ENCODE measurements at regions not wholly inside any gene's neighbourhood (a gene's known extent, or its start where the extent isn't known, plus 50 kb on each side); places are given as distances from the start of the nearest gene placed in this dataset.
"Not testable (repeated sequence)": the region's sequence is repeated elsewhere in the genome, so short reads cannot be mapped to it uniquely, and the experiment has no call there.

GRCh38 chr5:118121258-118121657, 867.1 kb downstream of the DTWD2 start:
- TF ChIP-seq CTCF (IDR thresholded peaks at IDR 0.05; ENCODE audit: insufficient read depth, low read depth, low read length): no peak
- no peak overlapping the region for H3K4me3 ChIP-seq (ENCODE audit: low read depth, low read length)
- no peak for DNase-seq (ENCODE audit: low read depth)

GRCh38 chr5:118115791-118116190, 872.6 kb downstream of the DTWD2 start:
- no peak for TF ChIP-seq CTCF (IDR thresholded peaks at IDR 0.05; ENCODE audit: insufficient read depth, low read depth, low read length)
- peak; percentile 25 for DNase-seq (ENCODE audit: low read depth)
- H3K4me3 ChIP-seq (ENCODE audit: low read depth, low read length): no peak overlapping the region

- DNase-seq (ENCODE audit: low read depth): no peak
- no peak overlapping the region for H3K4me3 ChIP-seq (ENCODE audit: low read depth, low read length)
- no peak for TF ChIP-seq CTCF (IDR thresholded peaks at IDR 0.05; ENCODE audit: insufficient read depth, low read depth, low read length)
Observed at GRCh38 chr5:118111956-118112355, 876.4 kb downstream of the DTWD2 start.

GRCh38 chr5:118107246-118107645, 881.1 kb downstream of the DTWD2 start:
- not testable (repeated sequence) for DNase-seq (ENCODE audit: low read depth); H3K4me3 ChIP-seq (ENCODE audit: low read depth, low read length)

GRCh38 chr5:118098716-118099115, 889.6 kb downstream of the DTWD2 start:
- TF ChIP-seq CTCF (IDR thresholded peaks at IDR 0.05; ENCODE audit: insufficient read depth, low read depth, low read length): no peak

GRCh38 chr5:118095115-118095514, 893.2 kb downstream of the DTWD2 start:
- no peak for TF ChIP-seq CTCF (IDR thresholded peaks at IDR 0.05; ENCODE audit: insufficient read depth, low read depth, low read length)
- no peak for DNase-seq (ENCODE audit: low read depth)
- no peak overlapping the region for H3K4me3 ChIP-seq (ENCODE audit: low read depth, low read length)

More at GRCh38 chr5:118098716-118099115, 889.6 kb downstream of the DTWD2 start:
- no peak for DNase-seq (ENCODE audit: low read depth)
- H3K4me3 ChIP-seq (ENCODE audit: low read depth, low read length): no peak overlapping the region

- no peak overlapping the region for H3K4me3 ChIP-seq (ENCODE audit: low read depth, low read length)
- DNase-seq (ENCODE audit: low read depth): no peak
- TF ChIP-seq CTCF (IDR thresholded peaks at IDR 0.05; ENCODE audit: insufficient read depth, low read depth, low read length): no peak
Observed at GRCh38 chr5:118088448-118088847, 899.9 kb downstream of the DTWD2 start.
